ENCODE measurements at regions not wholly inside any gene's neighbourhood (a gene's known extent, or its start where the extent isn't known, plus 50 kb on each side); places are given as distances from the start of the nearest gene placed in this dataset.

DNA sequence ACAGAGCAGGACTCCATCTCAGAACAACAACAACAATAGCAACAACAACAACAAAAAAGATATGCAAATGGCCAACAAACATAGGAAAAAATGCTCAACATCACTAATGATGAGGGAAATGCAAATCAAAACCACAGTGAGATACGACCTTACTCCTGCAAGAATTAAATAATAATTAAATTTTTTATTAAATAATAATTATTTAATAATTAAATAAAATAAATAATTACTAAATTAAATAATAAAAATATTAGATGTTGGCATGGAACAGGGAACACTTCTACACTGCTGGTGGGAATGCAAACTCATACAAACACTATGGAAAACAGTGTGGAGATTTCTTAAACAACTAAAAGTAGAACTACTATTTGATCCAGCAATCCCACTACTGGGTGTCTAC is 1022.3 kb upstream of the B3GALT2 start:
- no peak for TF ChIP-seq FOXP2 (optimal IDR thresholded peaks at IDR 0.05; ENCODE audit: borderline replicate concordance, extremely low read depth, extremely low read length, insufficient read depth)
- TF ChIP-seq POLR2AphosphoS5 (IDR thresholded peaks at IDR 0.05; ENCODE audit: low read depth, low read length), result no peak
